Fibroblast of mammary gland (primary cell): ENCODE measurements at regions not wholly inside any gene's neighbourhood (a gene's known extent, or its start where the extent isn't known, plus 50 kb on each side); places are given as distances from the start of the nearest gene placed in this dataset.
"Not testable (repeated sequence)": the region's sequence is repeated elsewhere in the genome, so short reads cannot be mapped to it uniquely, and the experiment has no call there.

Source experiments
- DNase-seq: peaks from one replicate; pipeline ENCODE4 v3.0.0-alpha.2; 2010; ENCODE audit warnings: low read depth
- H3K4me3 ChIP-seq: 2 replicates; pipeline ENCODE4 v1.5.1; 2011; ENCODE audit warnings: low read depth, mild to moderate bottlenecking, low read length, moderate library complexity; ENCODE audit not compliant: control insufficient read depth
- TF ChIP-seq, protein P1 (sequence below): conservative IDR thresholded peaks from 2 replicates; pipeline ENCODE4 v1.5.1; 2011; ENCODE audit warnings: low read depth, low read length, inconsistent platforms; ENCODE audit not compliant: control insufficient read depth, insufficient read depth

DNA sequence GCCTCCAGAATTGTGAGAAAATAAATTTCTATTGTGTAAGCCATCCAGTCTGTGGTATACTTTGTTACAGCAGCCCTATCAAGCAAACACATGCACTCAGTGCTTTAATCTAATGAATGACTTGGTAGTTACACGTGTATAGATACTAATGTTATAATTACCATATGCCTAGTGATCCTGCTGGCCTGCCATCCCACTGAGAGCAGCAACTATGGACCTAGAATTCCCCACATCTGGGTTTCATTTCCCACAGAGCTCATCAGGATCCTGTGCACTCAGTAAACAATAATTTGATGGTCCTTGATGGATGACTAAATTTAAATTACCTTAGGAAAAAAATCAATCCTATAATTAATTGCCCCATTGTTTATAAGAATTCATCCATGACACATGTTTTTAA lies 86.5 kb upstream of the RGS1 start:
- peak; percentile 92 for DNase-seq
- H3K4me3 ChIP-seq, result no peak overlapping the region
- TF ChIP-seq, protein P1, sequence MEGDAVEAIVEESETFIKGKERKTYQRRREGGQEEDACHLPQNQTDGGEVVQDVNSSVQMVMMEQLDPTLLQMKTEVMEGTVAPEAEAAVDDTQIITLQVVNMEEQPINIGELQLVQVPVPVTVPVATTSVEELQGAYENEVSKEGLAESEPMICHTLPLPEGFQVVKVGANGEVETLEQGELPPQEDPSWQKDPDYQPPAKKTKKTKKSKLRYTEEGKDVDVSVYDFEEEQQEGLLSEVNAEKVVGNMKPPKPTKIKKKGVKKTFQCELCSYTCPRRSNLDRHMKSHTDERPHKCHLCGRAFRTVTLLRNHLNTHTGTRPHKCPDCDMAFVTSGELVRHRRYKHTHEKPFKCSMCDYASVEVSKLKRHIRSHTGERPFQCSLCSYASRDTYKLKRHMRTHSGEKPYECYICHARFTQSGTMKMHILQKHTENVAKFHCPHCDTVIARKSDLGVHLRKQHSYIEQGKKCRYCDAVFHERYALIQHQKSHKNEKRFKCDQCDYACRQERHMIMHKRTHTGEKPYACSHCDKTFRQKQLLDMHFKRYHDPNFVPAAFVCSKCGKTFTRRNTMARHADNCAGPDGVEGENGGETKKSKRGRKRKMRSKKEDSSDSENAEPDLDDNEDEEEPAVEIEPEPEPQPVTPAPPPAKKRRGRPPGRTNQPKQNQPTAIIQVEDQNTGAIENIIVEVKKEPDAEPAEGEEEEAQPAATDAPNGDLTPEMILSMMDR, result no peak

DNA sequence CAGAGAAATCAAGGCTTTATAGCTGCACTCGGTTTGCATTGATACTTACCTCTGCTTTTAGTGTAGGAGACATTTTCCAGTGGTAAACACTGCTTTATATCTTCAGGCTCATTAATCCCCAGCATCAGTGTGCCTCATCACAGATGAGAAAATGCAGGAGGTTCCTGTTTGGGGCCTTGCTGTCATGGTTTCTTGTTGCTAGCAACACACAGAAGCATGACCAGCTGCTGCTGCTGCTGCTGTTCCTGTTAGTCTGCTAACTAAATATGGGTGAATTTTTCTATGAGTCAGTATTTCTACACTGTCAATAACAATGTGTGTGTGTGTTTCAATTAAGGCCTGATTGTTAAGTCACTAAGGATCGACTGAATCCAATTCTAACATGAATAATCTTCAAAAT lies 85.8 kb upstream of the RGS1 start:
- DNase-seq, result peak; percentile 96
- TF ChIP-seq, protein P1, result no peak

DNA sequence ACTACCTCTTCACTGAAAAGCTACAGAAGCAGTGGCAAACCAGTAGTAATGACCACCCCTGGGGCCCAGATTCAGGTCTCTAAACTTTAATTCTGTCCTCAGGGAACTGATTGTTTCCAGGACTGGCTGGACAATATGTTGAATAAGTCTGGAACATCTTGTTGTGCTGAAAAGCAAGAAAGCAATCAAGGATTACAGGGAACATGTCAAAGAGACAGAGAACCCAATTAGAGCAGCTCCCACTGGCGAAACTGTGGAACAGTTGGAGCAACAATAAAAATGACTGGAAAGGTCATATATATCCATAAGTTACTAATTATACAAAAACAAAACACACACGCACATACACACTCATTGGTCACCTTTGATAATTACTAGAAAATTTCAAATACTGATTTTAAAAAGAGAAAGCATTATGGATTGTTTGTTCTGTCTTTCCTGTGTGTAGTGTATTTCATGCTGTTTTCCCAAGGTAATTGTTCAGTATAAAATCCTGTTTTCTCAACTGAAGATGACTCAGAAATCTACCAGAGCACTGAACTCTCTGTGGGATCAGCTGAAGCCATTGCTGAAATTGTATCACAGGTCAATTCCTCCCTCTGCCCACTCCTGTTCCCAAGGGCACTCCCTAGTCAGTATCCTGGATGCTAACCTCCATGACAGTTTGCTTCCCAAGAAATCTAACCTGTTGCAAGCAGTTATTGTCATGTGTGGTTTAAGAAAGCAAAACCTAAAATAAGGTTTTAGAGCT lies 83.6 kb upstream of the RGS1 start:
- TF ChIP-seq, protein P1, result peak; percentile 38
- DNase-seq, result peak; percentile 92
- H3K4me3 ChIP-seq, result no peak overlapping the region

More for the DNA sequence above, 85.8 kb upstream of the RGS1 start:
- H3K4me3 ChIP-seq, result no peak overlapping the region

DNA sequence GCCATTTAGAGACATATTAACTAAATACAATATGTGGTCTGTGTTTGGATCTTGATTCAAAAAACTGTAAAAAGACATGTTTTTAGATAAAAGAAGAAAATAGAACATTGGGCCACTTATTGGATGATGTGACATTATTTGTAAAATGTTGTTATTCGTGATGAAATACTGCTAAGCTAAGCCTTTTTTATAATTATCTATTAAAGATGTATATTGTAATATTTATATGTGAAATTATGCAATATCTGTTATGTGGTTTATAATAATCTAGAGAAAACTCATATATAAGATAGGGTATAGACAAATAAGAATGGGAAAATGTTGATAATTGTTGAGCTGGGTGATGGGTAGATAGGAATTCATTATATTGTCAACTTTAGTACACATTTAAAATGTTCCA lies 82.0 kb upstream of the RGS1 start:
- H3K4me3 ChIP-seq, result no peak overlapping the region
- TF ChIP-seq, protein P1, result no peak
- no peak for DNase-seq

DNA sequence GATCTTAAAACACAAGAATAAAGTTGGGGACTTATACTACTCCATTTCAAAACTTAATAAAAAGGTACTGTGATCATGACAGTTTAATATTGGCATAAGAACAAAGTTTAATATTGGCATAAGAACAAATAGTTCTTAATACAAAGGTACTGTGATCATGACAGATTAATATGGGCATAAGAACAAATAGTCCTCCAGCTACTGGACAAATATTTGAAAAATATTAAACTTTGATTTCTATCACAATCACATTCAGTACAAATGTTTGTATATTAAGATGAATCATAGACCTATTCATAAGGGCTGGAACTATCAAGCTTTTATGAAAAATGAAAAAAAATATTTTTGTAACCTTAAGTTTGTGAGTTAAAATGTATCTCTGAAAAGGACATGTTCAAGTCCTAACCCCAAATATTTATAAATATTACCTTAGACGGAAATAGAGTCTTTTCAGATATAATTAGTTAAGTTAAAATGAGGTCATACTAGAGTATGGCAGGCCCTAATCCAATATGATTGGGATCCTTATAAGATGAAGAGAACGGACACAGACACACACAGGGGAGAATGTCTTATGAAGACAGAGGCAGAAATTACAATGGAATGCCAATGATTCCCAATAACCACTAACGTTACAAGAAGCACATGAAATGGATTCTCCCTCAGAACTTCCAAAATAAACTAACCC lies 79.1 kb upstream of the RGS1 start:
- no peak for DNase-seq
- TF ChIP-seq, protein P1, result no peak
- H3K4me3 ChIP-seq, result no peak overlapping the region

DNA sequence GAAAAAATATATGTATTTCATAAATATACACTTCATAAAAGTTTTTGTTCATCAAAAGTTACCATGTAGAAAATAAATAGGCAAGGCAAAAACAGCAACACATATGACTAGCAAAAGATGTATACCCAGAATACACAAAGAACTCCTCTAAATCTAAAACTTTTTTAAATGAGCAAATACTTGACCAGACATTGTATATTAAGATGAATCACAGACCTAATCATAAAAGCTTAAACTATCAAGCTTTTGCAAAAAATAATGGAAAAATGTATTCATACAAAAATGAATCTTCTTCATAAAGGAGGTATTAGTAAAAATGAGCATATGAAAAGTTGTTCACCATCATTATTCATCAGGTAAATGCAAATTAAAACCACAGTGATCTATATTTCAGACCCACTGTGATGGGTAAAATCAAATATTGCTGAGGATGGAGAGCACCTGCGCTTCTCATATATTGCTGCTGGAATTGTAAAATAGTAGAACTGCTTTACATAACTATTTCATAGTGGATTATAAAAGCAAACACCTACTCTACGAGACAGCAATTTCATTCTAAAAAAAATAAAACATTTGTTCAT lies 78.3 kb upstream of the RGS1 start:
- TF ChIP-seq, protein P1, result no peak
- DNase-seq, result no peak
- H3K4me3 ChIP-seq, result no peak overlapping the region

DNA sequence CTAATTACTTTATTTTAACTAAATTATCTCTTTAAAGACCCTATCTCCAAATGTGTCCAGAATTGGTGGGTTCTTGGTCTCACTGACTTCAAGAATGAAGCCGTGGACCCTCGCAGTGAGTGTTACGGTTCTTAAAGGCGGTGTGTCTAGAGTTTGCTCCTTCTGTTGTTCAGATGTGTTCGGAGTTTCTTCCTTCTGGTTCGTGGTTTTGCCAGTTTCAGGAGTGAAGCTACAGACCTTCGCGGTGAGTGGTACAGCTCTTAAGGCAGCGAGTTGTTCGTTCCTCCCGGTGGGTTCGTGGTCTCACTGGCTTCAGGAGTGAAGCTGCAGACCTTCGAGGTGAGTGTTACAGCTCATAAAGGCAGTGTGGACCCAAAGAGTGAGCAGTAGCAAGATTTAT lies 77.5 kb upstream of the RGS1 start:
- not testable (repeated sequence) for H3K4me3 ChIP-seq, DNase-seq

DNA sequence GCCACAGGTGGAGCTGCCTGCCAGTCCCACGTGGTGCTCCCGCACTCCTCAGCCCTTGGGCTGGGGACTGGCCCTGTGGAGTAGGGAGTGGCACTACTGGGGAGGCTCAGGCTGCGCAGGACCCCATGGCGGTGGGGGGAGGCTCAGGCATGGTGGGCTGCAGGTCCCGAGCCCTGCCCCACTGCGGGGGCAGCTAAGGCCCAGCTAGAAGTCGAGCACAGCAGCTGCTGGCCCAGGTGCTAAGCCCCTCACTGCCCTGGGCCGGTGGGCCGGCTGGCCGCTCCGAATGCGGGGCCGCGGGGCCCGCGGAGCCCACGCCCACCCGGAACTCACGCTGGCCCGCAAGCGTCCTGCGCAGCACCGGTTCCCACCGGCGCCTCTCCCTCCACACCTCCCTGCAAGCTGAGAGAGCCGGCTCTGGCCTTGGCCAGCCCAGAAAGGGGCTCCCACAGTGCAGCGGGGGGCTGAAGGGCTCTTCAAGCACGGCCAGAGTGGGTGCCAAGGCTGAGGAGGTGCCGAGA lies 76.5 kb upstream of the RGS1 start:
- DNase-seq, H3K4me3 ChIP-seq: not testable (repeated sequence)

DNA sequence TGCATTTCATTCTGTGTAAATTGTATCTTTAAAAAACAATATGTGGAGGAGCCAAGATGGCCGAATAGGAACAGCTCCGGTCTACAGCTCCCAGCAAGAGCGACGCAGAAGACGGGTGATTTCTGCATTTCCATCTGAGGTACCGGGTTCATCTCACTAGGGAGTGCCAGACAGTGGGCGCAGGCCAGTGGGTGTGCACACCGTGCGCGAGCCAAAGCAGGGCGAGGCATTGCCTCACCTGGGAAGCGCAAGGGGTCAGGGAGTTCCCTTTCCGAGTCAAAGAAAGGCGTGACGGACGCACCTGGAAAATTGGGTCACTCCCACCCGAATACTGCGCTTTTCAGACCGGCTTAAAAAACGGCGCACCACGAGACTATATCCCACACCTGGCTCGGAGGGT lies 75.0 kb upstream of the RGS1 start:
- DNase-seq, result not testable (repeated sequence)

More for the DNA sequence above, 75.0 kb upstream of the RGS1 start:
- not testable (repeated sequence) for H3K4me3 ChIP-seq
